ENCODE measurements at regions not wholly inside any gene's neighbourhood (a gene's known extent, or its start where the extent isn't known, plus 50 kb on each side); places are given as distances from the start of the nearest gene placed in this dataset.

GRCh38 chr2:97359861-97360584 is 229.7 kb downstream of the ANKRD36B start:
- Histone ChIP-seq H3K23ac (ENCODE audit: low read depth, low read length) (no peak overlapping the region), H3K9ac (ENCODE audit: low read depth, low read length) (no peak overlapping the region), H3K79me1 (ENCODE audit: low read depth in 1 of 2, low read length in 2 of 2) (no peaks in the 10 kb centered on the region), H3K4me2 (ENCODE audit: low read depth, low read length) (no peak overlapping the region), H2AK9ac (replicated peaks; ENCODE audit: low read depth, low read length, poor library complexity) (no peak overlapping the region), H3K27me3 (ENCODE audit: control insufficient read depth, insufficient read depth, low read length) (peaks cover 14% of the 10 kb centered on the region), H4K5ac (ENCODE audit: low read depth, low read length) (no peak overlapping the region), H2BK120ac (ENCODE audit: low read depth, low read length) (no peak overlapping the region), H3K36me3 (ENCODE audit: control insufficient read depth, insufficient read depth, low read length) (no peaks in the 10 kb centered on the region), H4K20me1 (ENCODE audit: insufficient read depth, low read length) (no peaks in the 10 kb centered on the region), H2BK20ac (ENCODE audit: low read depth, low read length) (no peak overlapping the region), H3K4me3 (ENCODE audit: insufficient read depth, low read depth, low read length) (no peak overlapping the region), H3K4me1 (ENCODE audit: control insufficient read depth, insufficient read depth, low read length) (no peaks in the 10 kb centered on the region), H3K4ac (ENCODE audit: low read depth, low read length) (no peak overlapping the region), H2AFZ (replicated peaks; ENCODE audit: low read length, poor library complexity) (no peak overlapping the region), H3K9me3 (ENCODE audit: control insufficient read depth, insufficient read depth, low read length) (no peaks in the 10 kb centered on the region), H3K18ac (ENCODE audit: low read depth, low read length) (no peak overlapping the region), H3K27ac (ENCODE audit: insufficient read depth, low read length) (no peak overlapping the region), H3K9me1 (ENCODE audit: insufficient read depth, low read length) (no peaks in the 10 kb centered on the region), H3K56ac (ENCODE audit: extremely low read depth, insufficient read depth, low read length) (no peak overlapping the region), H4K8ac (ENCODE audit: low read depth in 2 of 2, low read length in 2 of 2) (no peak overlapping the region), H2BK5ac (ENCODE audit: low read depth, low read length, poor library complexity, severe bottlenecking) (no peak overlapping the region), H2AK5ac (ENCODE audit: low read depth, low read length) (no peak overlapping the region), H2BK15ac (ENCODE audit: low read depth, low read length) (no peak overlapping the region), H4K91ac (ENCODE audit: insufficient read depth, low read depth, low read length) (no peak overlapping the region), H3K14ac (replicated peaks; ENCODE audit: low read depth, low read length) (no peak overlapping the region)
- no peak for ATAC-seq (ENCODE audit: low read depth)
- WGBS, 2 experiments (ENCODE audit: extremely low coverage in 2 of 2, insufficient read length in 1 of 2) = no CpG with 5 or more reads among the region's 5 CpGs
- TF ChIP-seq NFE2L2 (IDR thresholded peaks at IDR 0.05; ENCODE audit: low read depth, low read length) = no peak
- intact Hi-C loops (cut with micrococcal nuclease) (no loop called here), in situ Hi-C loops (cut with MboI; ENCODE audit: low sequenced_read_pairs) (no loop called here), dilution Hi-C loops (cut with HindIII; ENCODE audit: low sequenced_read_pairs, unreplicated experiment) (no loop called here)
- no TSS peak for BruUV-seq (replicated peaks)
- ChIA-PET POLR2A (ENCODE audit: unreplicated experiment) (no interaction called here), CTCF (no interaction called here)
- no peak for DNase-seq
